HG03280 (cell line): ENCODE measurements at regions not wholly inside any gene's neighbourhood (a gene's known extent, or its start where the extent isn't known, plus 50 kb on each side); places are given as distances from the start of the nearest gene placed in this dataset.

Experiments
- ATAC-seq: cut with Tn5 transposase; IDR thresholded peaks from one replicate; pipeline ENCODE4 v1.9.1; 2021; ENCODE audit warnings: mild to moderate bottlenecking, moderate library complexity; ENCODE audit not compliant: unreplicated experiment

GRCh38 chr5:175056831-175057230 lies 332.4 kb downstream of the MSX2 start:
- no peak for ATAC-seq

GRCh38 chr5:175054243-175054642 lies 329.9 kb downstream of the MSX2 start:
- no peak for ATAC-seq

- no peak for ATAC-seq
Observed at GRCh38 chr5:175052351-175052750, 328.0 kb downstream of the MSX2 start.

- no peak for ATAC-seq
Observed at GRCh38 chr5:175047048-175047447, 322.7 kb downstream of the MSX2 start.

GRCh38 chr5:175045820-175046219 lies 321.4 kb downstream of the MSX2 start:
- ATAC-seq: no peak

- ATAC-seq: no peak
Observed at GRCh38 chr5:175037820-175038219, 313.4 kb downstream of the MSX2 start.

- no peak for ATAC-seq
Observed at GRCh38 chr5:175035882-175036533, 311.6 kb downstream of the MSX2 start.

GRCh38 chr5:175034924-175035323 lies 310.5 kb downstream of the MSX2 start:
- ATAC-seq: no peak

GRCh38 chr5:175032741-175033151 lies 308.4 kb downstream of the MSX2 start:
- no peak for ATAC-seq

GRCh38 chr5:175032013-175032412 lies 307.6 kb downstream of the MSX2 start:
- no peak for ATAC-seq

- ATAC-seq: no peak
Observed at GRCh38 chr5:175027390-175027789, 303.0 kb downstream of the MSX2 start.

- ATAC-seq: no peak
Observed at GRCh38 chr5:175025077-175025476, 300.7 kb downstream of the MSX2 start.

- ATAC-seq: no peak
Observed at GRCh38 chr5:175021841-175022625, 297.7 kb downstream of the MSX2 start.

- ATAC-seq: no peak
Observed at GRCh38 chr5:175021321-175021720, 296.9 kb downstream of the MSX2 start.

- ATAC-seq: no peak
Observed at GRCh38 chr5:175015028-175015685, 290.8 kb downstream of the MSX2 start.

GRCh38 chr5:175013251-175013650 lies 288.9 kb downstream of the MSX2 start:
- no peak for ATAC-seq

GRCh38 chr5:175012267-175012666 lies 287.9 kb downstream of the MSX2 start:
- no peak for ATAC-seq

- no peak for ATAC-seq
Observed at GRCh38 chr5:175003531-175003930, 279.1 kb downstream of the MSX2 start.

GRCh38 chr5:175001876-175002645 lies 277.7 kb downstream of the MSX2 start:
- ATAC-seq: no peak

- ATAC-seq: no peak
Observed at GRCh38 chr5:175001311-175001710, 276.9 kb downstream of the MSX2 start.

GRCh38 chr5:174999581-174999980 lies 275.2 kb downstream of the MSX2 start:
- no peak for ATAC-seq
